NCI-H1092 (cell line): ENCODE measurements at regions not wholly inside any gene's neighbourhood (a gene's known extent, or its start where the extent isn't known, plus 50 kb on each side); places are given as distances from the start of the nearest gene placed in this dataset.
"Not testable (repeated sequence)": the region's sequence is repeated elsewhere in the genome, so short reads cannot be mapped to it uniquely, and the experiment has no call there.

Experiments
- DNase-seq: peaks from one replicate; lab custom pipeline; 2025; lab: John Stamatoyannopoulos, UW

DNA sequence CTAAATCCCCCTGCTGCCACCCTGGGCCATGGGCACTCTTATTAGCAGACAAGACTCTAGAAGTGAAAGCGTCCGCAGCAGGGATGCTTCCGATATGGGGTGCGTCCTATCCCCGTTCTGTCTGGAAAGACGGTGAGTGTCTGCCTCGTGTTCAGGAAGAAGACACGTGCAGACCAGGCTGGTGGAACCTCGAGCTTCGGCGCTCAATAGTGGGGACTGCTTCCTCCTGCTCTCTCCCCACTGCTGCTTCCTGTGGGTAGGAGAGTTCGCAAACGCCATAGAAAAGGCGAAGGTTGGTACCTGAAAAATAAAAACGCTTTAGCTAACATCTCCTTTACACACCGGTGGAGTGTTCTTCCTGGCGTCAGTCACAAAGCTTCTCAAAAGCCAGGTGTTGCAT lies 67.7 kb upstream of the LYZL2 start:
- not testable (repeated sequence) for DNase-seq

DNA sequence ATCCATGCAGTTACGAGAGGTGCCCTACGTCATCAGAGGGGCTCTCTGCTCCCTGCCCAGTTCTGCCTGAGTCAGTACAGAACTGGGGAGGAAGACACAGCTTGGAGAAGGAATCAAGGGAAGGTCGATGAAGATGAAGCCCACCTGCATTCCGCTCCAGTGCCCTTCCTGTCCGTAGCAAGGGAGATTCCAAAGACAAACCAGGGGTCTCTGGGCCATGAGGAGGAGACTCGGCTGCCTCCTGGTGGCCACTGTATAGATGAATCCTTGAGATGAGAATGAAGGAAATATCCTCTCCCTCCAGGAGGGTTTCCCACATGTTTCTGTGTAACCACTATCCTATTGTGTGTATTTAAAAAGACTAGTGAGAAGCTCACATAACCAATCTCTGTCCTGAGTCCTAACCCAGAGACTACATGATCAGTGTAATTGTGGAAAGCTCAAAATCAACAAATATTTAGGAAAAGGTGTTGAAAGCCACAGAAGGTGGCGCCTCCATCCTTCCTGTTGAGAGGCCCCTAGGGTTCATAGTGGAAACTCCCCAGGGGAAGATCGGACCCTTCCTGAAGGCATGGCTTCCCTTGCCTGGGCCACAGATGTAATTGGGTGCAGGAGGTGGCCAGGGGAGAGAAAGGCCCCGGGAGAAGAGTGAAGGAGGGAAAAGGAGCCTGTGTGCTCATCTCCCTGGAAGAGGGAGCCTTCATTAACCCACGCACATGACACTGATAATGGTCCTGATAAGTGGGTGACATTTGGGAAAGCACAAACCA lies 67.0 kb upstream of the LYZL2 start:
- DNase-seq, result not testable (repeated sequence)

DNA sequence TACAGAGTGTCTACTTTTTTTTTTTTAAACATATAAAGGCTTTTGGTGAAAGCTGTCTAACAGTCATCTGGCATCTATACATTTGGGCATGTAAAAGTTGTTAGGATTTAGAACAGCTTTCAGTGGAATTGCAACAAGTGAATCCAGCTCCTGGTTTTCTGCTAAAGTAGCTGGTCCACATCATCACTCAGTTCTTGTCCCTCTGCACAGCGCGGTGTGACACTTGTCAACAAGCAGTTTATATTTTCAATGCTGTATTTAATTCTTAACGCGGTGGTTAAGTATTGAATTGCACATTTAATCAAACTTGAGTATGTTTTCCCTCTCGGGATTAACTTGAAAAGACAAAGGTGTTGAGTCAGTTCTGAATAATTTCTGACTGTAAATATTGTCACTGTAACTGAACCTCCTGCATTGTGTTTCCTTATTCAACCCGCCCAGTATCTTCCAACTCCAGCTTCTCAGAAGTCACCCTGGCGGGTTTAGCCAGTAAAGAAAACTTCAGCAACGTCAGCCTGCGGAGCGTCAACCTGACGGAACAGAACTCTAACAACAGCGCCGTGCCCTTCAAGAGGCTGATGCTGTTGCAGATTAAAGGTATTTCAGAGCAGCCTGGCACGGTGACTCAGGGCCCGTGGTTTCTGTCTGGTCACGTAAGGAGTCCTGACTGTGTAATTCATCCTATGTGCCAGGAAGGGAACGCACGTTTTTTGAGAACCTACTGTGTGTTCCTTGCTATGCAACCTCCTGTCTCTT lies 66.1 kb upstream of the LYZL2 start:
- DNase-seq, result not testable (repeated sequence)

DNA sequence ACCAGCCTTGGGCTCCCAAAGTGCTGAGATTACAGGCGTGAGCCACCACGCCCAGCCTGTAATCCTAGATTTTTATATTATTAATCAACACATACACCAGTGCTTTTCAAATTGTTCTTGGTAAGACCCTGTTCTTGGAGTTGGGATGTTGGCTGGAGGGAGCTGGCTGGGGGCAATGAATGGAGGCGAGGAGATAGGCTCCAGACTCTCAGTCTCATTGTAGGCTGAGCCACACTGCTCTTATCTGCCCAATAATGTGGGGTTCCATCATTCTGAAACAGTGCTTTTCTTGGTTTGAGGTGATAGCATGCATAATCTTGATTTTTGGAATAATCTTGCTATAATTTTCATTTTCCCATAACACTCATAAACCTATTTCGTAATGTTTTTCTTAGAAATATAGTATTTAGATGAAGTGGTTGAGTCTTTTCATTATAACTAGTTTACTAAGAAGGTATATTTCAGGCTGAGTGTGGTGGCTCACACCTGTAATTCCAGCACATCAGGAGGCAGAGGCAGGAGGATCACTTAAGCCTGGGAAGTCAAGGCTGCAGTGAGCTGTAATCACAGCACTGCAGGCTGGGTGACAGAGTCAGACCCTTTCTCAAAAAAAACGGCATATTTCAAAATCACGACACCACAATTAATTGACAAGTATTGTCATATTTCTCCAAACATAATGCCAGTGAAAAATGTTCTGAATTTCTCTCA lies 65.1 kb upstream of the LYZL2 start:
- no peak for DNase-seq

DNA sequence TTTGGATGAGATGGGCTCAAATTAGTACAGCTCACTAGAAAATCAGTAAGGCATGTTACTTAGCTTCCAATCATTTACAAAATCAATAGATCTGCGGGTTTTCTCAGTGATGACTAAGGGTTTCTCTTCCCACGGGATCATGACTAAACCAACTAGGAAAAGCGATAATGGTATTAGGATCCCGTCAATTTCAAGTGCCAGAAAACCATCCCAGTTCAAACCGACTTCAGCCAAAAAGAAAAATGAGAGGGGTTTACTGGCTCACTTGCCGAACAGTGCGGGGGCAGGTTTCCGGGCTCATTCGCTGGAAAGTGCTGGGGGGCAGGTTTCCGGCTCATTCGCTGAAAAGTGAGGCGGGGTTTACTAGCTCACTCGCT lies 62.1 kb upstream of the LYZL2 start:
- no peak for DNase-seq

DNA sequence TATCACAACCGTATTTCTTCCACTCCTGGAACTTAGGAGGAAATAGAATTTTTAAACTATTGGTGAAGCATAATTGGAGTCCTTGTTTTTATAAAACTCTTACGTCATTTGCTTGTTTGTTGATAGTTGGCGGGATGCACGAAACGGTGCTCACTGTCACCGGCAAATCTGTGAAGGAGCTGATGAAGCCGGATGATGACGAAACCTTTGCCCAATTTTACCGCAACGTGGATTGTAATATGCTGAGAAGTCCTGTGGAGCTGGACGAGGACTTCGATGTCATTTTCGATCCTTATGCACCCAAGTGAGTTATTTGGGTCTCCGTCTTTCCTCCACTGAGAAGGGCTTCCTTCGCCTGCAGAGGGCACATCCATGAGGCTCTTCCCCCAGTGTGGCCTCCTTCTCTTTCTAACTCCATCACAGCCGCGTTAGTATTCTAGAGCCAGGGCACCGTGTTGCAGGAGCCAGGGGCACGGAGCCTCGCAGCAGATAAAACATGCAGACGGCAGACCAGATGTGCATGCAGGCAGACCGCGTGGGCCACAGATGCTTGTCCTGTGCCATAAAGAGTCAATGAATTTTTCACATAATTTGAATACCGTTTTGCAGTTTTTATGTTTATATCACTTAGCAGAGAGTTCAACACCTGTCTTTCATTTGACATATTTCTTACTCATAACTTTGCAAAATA lies 61.5 kb upstream of the LYZL2 start:
- DNase-seq, result not testable (repeated sequence)

DNA sequence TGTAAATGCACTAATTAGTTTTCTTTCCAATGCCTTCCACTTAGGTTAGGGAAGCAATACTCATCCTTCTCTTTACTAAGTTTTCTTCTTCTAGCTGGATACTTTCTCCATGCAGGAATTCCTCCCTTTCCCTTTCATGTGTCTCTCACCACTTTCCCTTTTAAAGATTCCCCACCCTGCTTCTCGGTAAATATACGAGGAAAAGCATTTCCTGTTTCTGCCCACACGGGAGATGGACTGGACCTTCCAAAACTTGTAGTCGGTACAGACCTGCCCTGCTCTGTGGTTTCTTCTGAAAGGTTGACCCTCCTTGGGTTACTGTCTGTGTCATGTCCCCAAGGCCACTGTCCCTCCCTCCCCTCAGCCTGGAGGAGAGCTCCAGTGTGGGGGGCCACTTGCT lies 58.9 kb upstream of the LYZL2 start:
- no peak for DNase-seq

DNA sequence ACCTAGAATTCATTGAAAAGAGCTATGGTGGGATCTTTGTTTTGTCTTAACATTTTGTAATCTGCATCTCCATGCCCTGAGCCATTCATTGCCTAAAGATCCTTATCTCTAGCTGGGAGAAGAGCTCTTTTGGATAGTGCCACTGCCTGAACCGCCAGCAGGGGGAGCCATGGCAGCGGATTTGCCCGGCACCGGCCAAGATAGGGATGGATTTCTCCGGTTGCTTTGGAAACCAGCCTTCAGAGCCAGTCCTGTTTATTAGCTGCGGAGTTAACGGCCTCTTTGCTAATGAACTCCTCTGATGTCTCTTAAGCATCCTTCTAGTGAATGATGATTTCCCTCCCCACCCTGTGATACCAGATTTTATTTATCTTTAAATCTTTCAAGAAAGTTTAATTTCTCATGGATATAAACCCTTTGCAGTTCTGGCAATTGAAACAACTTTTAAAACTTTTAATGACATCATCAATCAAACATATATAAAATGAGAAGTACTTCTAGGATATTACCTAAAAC lies 58.2 kb upstream of the LYZL2 start:
- peak; percentile 55 for DNase-seq

DNA sequence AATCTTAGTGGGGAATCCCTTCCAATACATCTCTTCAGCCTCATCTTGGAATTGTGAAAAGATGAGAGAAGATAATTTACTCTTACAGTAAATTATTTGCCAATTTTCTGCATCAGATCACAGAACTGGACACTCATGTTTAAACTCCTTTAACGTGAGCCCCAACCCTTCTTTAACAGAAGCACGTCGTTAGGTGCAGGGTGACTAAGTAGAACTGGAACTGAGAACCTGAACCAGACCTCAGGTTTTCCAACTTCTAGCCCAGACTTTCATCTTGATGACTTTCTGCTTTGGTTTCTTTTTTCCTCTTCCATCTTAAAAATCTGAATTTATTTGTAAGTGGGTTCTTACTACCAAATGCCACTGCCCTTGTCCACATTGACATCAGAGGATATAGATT lies 57.2 kb upstream of the LYZL2 start:
- DNase-seq, result no peak

DNA sequence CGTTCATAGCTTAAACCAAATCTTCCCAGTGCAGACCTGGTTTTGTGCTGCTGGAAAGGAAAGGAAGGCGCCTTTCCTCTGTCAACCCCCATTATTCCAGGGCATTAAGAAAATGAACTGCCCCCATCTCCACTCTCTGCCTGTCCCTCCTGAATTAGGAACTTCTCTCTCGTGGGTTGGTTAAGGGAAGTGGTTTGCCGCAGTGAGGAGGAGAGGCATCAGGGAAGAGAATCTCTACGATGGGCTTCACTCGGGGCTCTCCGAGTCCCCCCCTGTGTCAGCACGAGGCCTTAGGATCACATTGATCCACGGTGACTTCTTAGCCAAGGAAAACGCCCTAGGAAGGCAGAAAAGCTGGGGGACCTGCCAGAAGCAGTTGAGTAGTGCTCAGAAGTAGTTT lies 53.9 kb upstream of the LYZL2 start:
- no peak for DNase-seq

DNA sequence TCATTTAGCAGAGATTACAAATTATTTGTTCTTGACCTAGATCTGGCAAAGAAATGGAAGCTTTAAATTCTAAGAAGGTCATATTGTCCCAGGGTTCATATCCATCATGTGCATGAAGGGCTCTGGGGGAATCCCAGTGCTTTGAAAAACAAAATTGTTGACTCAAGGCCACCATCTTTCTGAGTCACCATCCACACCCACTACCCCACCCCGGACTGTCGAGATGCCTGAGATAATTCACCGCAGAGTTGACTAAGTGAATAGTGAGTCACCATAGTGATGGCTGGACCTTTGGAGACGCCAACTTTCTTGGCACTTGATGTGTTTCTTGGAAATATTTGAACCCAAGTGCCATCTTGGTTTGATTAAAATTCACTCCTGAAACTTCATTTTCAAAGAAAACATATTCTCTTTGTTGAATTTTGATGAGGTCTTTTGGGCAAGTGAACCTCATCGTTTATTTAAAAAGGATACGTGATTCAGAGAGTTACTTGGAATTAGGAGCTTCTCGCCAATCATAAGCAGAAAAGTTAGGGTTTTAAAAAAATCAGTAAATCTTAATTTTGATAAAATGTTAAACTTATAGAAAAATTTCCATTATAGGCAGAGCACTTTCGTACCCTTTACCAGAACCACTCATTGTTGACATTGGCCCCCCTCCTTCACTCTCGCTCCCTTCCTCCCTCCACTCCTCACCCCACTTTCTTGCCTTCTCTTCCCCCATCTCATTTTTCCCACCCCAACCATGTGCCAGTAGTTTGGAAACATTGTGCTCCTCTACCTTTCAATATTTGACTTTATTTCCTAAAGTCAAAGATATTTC lies 53.0 kb upstream of the LYZL2 start:
- not testable (repeated sequence) for DNase-seq

DNA sequence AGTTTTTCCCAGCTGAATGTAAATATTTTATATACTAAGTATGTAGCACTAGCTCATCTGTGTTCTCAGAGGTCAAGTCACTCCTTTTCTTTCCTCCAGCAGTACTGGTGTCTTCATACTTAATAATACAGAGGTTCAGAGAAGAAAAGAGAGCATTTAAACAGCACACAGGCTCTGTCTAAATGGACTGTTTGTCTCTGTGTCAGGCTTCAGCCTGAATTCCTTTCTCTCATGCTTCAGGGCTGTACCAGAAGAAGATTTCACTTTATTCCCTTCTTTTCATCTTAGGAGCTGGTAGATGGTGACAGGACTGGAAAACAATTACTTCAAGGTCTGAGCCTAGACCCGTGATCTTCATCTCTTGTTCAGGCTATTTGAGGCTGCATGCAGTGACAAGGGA lies 51.4 kb upstream of the LYZL2 start:
- no peak for DNase-seq
